H9 (cell line): ENCODE measurements at regions not wholly inside any gene's neighbourhood (a gene's known extent, or its start where the extent isn't known, plus 50 kb on each side); places are given as distances from the start of the nearest gene placed in this dataset.

ENCODE experiments used
- DNase-seq: peaks from one replicate; pipeline ENCODE4 v3.0.0-alpha.2; 2017
- H2AFZ ChIP-seq: one replicate; pipeline ENCODE4 v1.6.1; 2013; ENCODE audit warnings: mild to moderate bottlenecking, low read length, control low read depth, moderate library complexity
- H2AK5ac ChIP-seq: 2 replicates; pipeline ENCODE4 v1.6.1; 2013; ENCODE audit warnings: low read length, control low read depth, mixed read lengths; ENCODE audit not compliant: insufficient read length
- H2BK120ac ChIP-seq: one replicate; pipeline ENCODE4 v1.6.1; 2013; ENCODE audit warnings: low read depth, mild to moderate bottlenecking, low read length, control low read depth, inconsistent platforms; ENCODE audit not compliant: poor library complexity, severe bottlenecking
- H2BK12ac ChIP-seq: 2 replicates; pipeline ENCODE4 v1.6.1; 2013; ENCODE audit warnings: low read length, control low read depth, mixed read lengths, low read depth; ENCODE audit not compliant: insufficient read length
- H2BK15ac ChIP-seq: 2 replicates; pipeline ENCODE4 v1.6.1; 2013; ENCODE audit warnings: low read depth, low read length, control low read depth
- H2BK20ac ChIP-seq: one replicate; pipeline ENCODE4 v1.6.1; 2013; ENCODE audit warnings: low read depth, mild to moderate bottlenecking, low read length, control low read depth, inconsistent platforms; ENCODE audit not compliant: poor library complexity, severe bottlenecking
- H2BK5ac ChIP-seq: 2 replicates; pipeline ENCODE4 v1.6.1; 2013; ENCODE audit warnings: low read length, control low read depth, mixed read lengths; ENCODE audit not compliant: insufficient read length
- H3K14ac ChIP-seq: 2 replicates; pipeline ENCODE4 v1.6.1; 2013; ENCODE audit warnings: low read length, control low read depth; ENCODE audit not compliant: insufficient read depth
- H3K18ac ChIP-seq: 2 replicates; pipeline ENCODE4 v1.6.1; 2013; ENCODE audit warnings: low read depth, mild to moderate bottlenecking, mixed read lengths, low read length, control low read depth; ENCODE audit not compliant: insufficient read length
- H3K23ac ChIP-seq: 2 replicates; pipeline ENCODE4 v1.6.1; 2013; ENCODE audit warnings: low read length, control low read depth, mixed read lengths, low read depth; ENCODE audit not compliant: insufficient read length
- H3K23me2 ChIP-seq: 2 replicates; pipeline ENCODE4 v1.6.1; 2013; ENCODE audit warnings: low read depth, mild to moderate bottlenecking, mixed read lengths, low read length, control low read depth; ENCODE audit not compliant: insufficient read length, poor library complexity, severe bottlenecking
- H3K27ac ChIP-seq: 2 replicates; pipeline ENCODE4 v1.5.1; 2013; ENCODE audit warnings: low read length, control low read depth, mixed read lengths, low read depth; ENCODE audit not compliant: insufficient read length
- H3K27me3 ChIP-seq: 2 replicates; pipeline ENCODE4 v1.6.1; 2013; ENCODE audit warnings: low read length, control low read depth, inconsistent platforms; ENCODE audit not compliant: insufficient read depth
- H3K4ac ChIP-seq: 2 replicates; pipeline ENCODE4 v1.6.1; 2013; ENCODE audit warnings: low read depth, mild to moderate bottlenecking, control low read depth, inconsistent platforms, low read length, moderate library complexity
- H3K4me1 ChIP-seq: 2 replicates; pipeline ENCODE4 v1.6.1; 2013; ENCODE audit warnings: low read length, control low read depth, inconsistent platforms; ENCODE audit not compliant: insufficient read depth
- H3K4me2 ChIP-seq: 2 replicates; pipeline ENCODE4 v1.6.1; 2013; ENCODE audit warnings: low read length, control low read depth, mixed read lengths; ENCODE audit not compliant: insufficient read length, insufficient read depth
- H3K56ac ChIP-seq: 2 replicates; pipeline ENCODE4 v1.6.1; 2013; ENCODE audit warnings: low read depth, mild to moderate bottlenecking, mixed read lengths, low read length, control low read depth; ENCODE audit not compliant: insufficient read length
- H3K79me1 ChIP-seq: 2 replicates; pipeline ENCODE4 v1.6.1; 2013; ENCODE audit warnings: low read depth, mild to moderate bottlenecking, moderate library complexity, low read length, control low read depth, inconsistent platforms; ENCODE audit not compliant: insufficient read depth, poor library complexity, severe bottlenecking
- H3K79me2 ChIP-seq: 2 replicates; pipeline ENCODE4 v1.6.1; 2013; ENCODE audit warnings: low read length, control low read depth, inconsistent platforms; ENCODE audit not compliant: insufficient read depth
- H3K9ac ChIP-seq: 2 replicates; pipeline ENCODE4 v1.6.1; 2013; ENCODE audit warnings: low read length, control low read depth, mixed read lengths; ENCODE audit not compliant: insufficient read length; ENCODE audit errors: extremely low read depth
- H3K9me3 ChIP-seq: one replicate; pipeline ENCODE4 v1.6.1; 2013; ENCODE audit warnings: low read depth, low read length, inconsistent platforms; ENCODE audit not compliant: control insufficient read depth
- H3T11ph ChIP-seq: one replicate; pipeline ENCODE4 v1.6.1; 2013; ENCODE audit warnings: mild to moderate bottlenecking, low read length, control low read depth, inconsistent platforms
- H4K20me1 ChIP-seq: one replicate; pipeline ENCODE4 v1.6.1; 2013; ENCODE audit not compliant: control insufficient read depth, insufficient read length, insufficient read depth
- H4K5ac ChIP-seq: 2 replicates; pipeline ENCODE4 v1.6.1; 2013; ENCODE audit warnings: low read depth, mild to moderate bottlenecking, mixed read lengths, low read length, control low read depth; ENCODE audit not compliant: insufficient read length
- H4K8ac ChIP-seq: replicated peaks from 2 replicates; pipeline ENCODE4 v1.6.1; 2013; ENCODE audit warnings: low read length, control low read depth, mixed read lengths, low read depth; ENCODE audit not compliant: insufficient read length
- H4K91ac ChIP-seq: 2 replicates; pipeline ENCODE4 v1.6.1; 2013; ENCODE audit warnings: low read depth, mild to moderate bottlenecking, moderate library complexity, mixed read lengths, low read length, control low read depth; ENCODE audit not compliant: insufficient read length
- H3K27ac Mint-ChIP-seq, 3 experiments: 2 replicates in 2 of 3; 3 replicates in 1 of 3; pipeline ENCODE4 v1.8.0; 2020 to 2021; ENCODE audit warnings: mixed read lengths in 3 of 3, mild to moderate bottlenecking in 1 of 3, moderate library complexity in 1 of 3
- H3K27me3 Mint-ChIP-seq: 2 replicates; pipeline ENCODE4 v1.8.0; 2021; ENCODE audit warnings: low read depth, mild to moderate bottlenecking, moderate library complexity, mixed read lengths
- H3K36me3 Mint-ChIP-seq, 3 experiments: 2 replicates in 2 of 3; 3 replicates in 1 of 3; pipeline ENCODE4 v1.8.0; 2020 to 2021; ENCODE audit warnings: low read depth in 3 of 3, mixed read lengths in 3 of 3; ENCODE audit not compliant: insufficient read depth in 1 of 3
- H3K4me1 Mint-ChIP-seq, 2 experiments: 2 replicates each; pipeline ENCODE4 v1.8.0; 2020; ENCODE audit warnings: mixed read lengths in 2 of 2
- H3K4me3 Mint-ChIP-seq, 2 experiments: 2 replicates in 1 of 2; 3 replicates in 1 of 2; pipeline ENCODE4 v1.8.0; 2020 to 2021; ENCODE audit warnings: mild to moderate bottlenecking in 2 of 2, mixed read lengths in 2 of 2, moderate library complexity in 1 of 2
- H3K9me3 Mint-ChIP-seq, 2 experiments: 2 replicates in 1 of 2; 3 replicates in 1 of 2; pipeline ENCODE4 v1.8.0; 2020; ENCODE audit warnings: mild to moderate bottlenecking in 2 of 2, mixed read lengths in 2 of 2, moderate library complexity in 1 of 2
- CTCF ChIP-seq: fragments of 200-600 bp; sonication (generic); conservative IDR thresholded peaks from 3 replicates; pipeline ENCODE4 v1.8.0; 2021; ENCODE audit warnings: antibody characterized with exemption, mild to moderate bottlenecking

- no peak overlapping the region for H2AK5ac ChIP-seq
- no peak overlapping the region for H2AFZ ChIP-seq
- H4K5ac ChIP-seq = no peak overlapping the region
- H3K79me2 ChIP-seq = no peaks in the 10 kb centered on the region
- no peak overlapping the region for H2BK120ac ChIP-seq
- H3K56ac ChIP-seq = no peak overlapping the region
- no peak for TF ChIP-seq CTCF
- no peak overlapping the region for H2BK5ac ChIP-seq
- no peak overlapping the region for H3K14ac ChIP-seq
- no peak overlapping the region for H3K4me3 Mint-ChIP-seq
- no peak overlapping the region for H3K27ac ChIP-seq
- no peak overlapping the region for H2BK20ac ChIP-seq
- H2BK15ac ChIP-seq = no peak overlapping the region
- no peak for DNase-seq
- H3K23ac ChIP-seq = no peak overlapping the region
- H3K4me2 ChIP-seq = no peak overlapping the region
- H3K36me3 Mint-ChIP-seq = no peaks in the 10 kb centered on the region
- 0 out of 2 replicates have a peak, but pooled peaks cover 1% of the 10 kb centered on the region for H3K27me3 Mint-ChIP-seq
- H2BK12ac ChIP-seq = no peak overlapping the region
- no peaks in the 10 kb centered on the region for H3K23me2 ChIP-seq
- no peak overlapping the region for H4K8ac ChIP-seq
- H3K27me3 ChIP-seq = no peaks in the 10 kb centered on the region
- peaks cover 0 to 8% of the 10 kb centered on the region in 2 experiments; a peak in 2 of 5 replicates for H3K9me3 Mint-ChIP-seq
- H4K91ac ChIP-seq = no peak overlapping the region
- H3K4ac ChIP-seq = no peak overlapping the region
- no peak overlapping the region for H3K9ac ChIP-seq
- H3K9me3 ChIP-seq = no peaks in the 10 kb centered on the region
- H4K20me1 ChIP-seq = no peaks in the 10 kb centered on the region
- no peak overlapping the region for H3K27ac Mint-ChIP-seq
- no peak overlapping the region for H3K18ac ChIP-seq
- H3T11ph ChIP-seq = no peak overlapping the region
- no peaks in the 10 kb centered on the region for H3K4me1 ChIP-seq
- no peaks in the 10 kb centered on the region for H3K79me1 ChIP-seq
- H3K4me1 Mint-ChIP-seq = no peaks in the 10 kb centered on the region
Measured at GRCh38 chr7:113298501-113298900, 180.1 kb upstream of the SMIM30 start.
